ENCODE measurements at regions not wholly inside any gene's neighbourhood (a gene's known extent, or its start where the extent isn't known, plus 50 kb on each side); places are given as distances from the start of the nearest gene placed in this dataset.

DNA sequence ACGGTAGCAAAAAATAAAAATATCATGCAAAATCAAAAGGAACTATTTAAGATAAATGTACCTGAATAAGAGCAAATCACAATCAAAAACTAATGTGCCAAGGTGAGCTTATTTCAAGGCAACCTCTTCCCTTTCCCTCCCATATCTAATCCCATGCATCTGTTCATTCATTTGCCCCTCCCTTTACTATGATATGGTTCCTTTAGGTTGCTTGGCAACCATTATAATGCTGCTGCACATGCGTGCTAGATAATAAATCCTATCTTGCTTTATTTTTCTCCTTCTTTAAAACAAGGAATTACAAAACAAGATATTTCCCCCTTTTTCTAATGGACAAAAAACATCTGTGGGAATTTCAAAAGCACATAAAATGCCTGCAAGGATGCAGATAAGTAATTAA, 318.2 kb upstream of the POU3F2 start:
- TF ChIP-seq EZH2 (IDR thresholded peaks at IDR 0.05; ENCODE audit: insufficient read depth, poor library complexity, severe bottlenecking) (no peak), EZH2phosphoT487 (IDR thresholded peaks at IDR 0.05; ENCODE audit: insufficient read depth, low read depth) (no peak)

Data from GM23248 (cell line).